VCaP (cell line): ENCODE measurements at regions not wholly inside any gene's neighbourhood (a gene's known extent, or its start where the extent isn't known, plus 50 kb on each side); places are given as distances from the start of the nearest gene placed in this dataset.

ENCODE experiments used
- H3K27ac ChIP-seq: fragments of 450-650 bp; 2 replicates; pipeline ENCODE4 v1.5.1; 2017
- CTCF ChIP-seq: fragments of 450-650 bp; conservative IDR thresholded peaks from 2 replicates; pipeline ENCODE4 v1.5.1; 2017; ENCODE audit warnings: mild to moderate bottlenecking, moderate library complexity

- no peak overlapping the region for H3K27ac ChIP-seq
- no peak for TF ChIP-seq CTCF
These were observed 163.1 kb upstream of the FAT1 start for GRCh38 chr4:186886759-186887158.

- no peak for TF ChIP-seq CTCF
- no peak overlapping the region for H3K27ac ChIP-seq
These were observed 163.6 kb upstream of the FAT1 start for GRCh38 chr4:186887291-186887700.

GRCh38 chr4:186887752-186888151 is 164.1 kb upstream of the FAT1 start:
- no peak for TF ChIP-seq CTCF
- H3K27ac ChIP-seq: no peak overlapping the region

- no peak overlapping the region for H3K27ac ChIP-seq
- no peak for TF ChIP-seq CTCF
These were observed 166.4 kb upstream of the FAT1 start for GRCh38 chr4:186889876-186890643.

GRCh38 chr4:186891859-186892486 is 168.3 kb upstream of the FAT1 start:
- no peak overlapping the region for H3K27ac ChIP-seq
- no peak for TF ChIP-seq CTCF

GRCh38 chr4:186898367-186898766 is 174.7 kb upstream of the FAT1 start:
- H3K27ac ChIP-seq: no peak overlapping the region
- TF ChIP-seq CTCF: no peak

- no peak overlapping the region for H3K27ac ChIP-seq
- TF ChIP-seq CTCF: no peak
These were observed 176.7 kb upstream of the FAT1 start for GRCh38 chr4:186900232-186900900.
